Tibial nerve (tissue), 4 donors: ENCODE measurements at regions not wholly inside any gene's neighbourhood (a gene's known extent, or its start where the extent isn't known, plus 50 kb on each side); places are given as distances from the start of the nearest gene placed in this dataset.

Source experiments
- EP300 ChIP-seq, 2 donors: sonication (generic); formaldehyde crosslinking; IDR thresholded peaks; one replicate each; pipeline ENCODE4 v1.6.1; 2017; ENCODE audit warnings: antibody characterized with exemption in 2 of 2, mild to moderate bottlenecking in 1 of 2
- POLR2A ChIP-seq, 2 donors: fragments of 450-650 bp; IDR thresholded peaks; one replicate each; pipeline ENCODE4 v1.6.1; 2017; ENCODE audit warnings: antibody characterized with exemption in 2 of 2, mild to moderate bottlenecking in 2 of 2, moderate library complexity in 2 of 2
- TF ChIP-seq, protein P1 (sequence below), 5 experiments: fragments of 200-600 bp in 3 of 5; fragments of 450-650 bp in 2 of 5; sonication (generic) in 3 of 5; IDR thresholded peaks; one replicate each; pipeline ENCODE4 v1.5.1; 2016 to 2019; ENCODE audit warnings: antibody characterized with exemption in 5 of 5, mild to moderate bottlenecking in 3 of 5, moderate library complexity in 2 of 5

DNA sequence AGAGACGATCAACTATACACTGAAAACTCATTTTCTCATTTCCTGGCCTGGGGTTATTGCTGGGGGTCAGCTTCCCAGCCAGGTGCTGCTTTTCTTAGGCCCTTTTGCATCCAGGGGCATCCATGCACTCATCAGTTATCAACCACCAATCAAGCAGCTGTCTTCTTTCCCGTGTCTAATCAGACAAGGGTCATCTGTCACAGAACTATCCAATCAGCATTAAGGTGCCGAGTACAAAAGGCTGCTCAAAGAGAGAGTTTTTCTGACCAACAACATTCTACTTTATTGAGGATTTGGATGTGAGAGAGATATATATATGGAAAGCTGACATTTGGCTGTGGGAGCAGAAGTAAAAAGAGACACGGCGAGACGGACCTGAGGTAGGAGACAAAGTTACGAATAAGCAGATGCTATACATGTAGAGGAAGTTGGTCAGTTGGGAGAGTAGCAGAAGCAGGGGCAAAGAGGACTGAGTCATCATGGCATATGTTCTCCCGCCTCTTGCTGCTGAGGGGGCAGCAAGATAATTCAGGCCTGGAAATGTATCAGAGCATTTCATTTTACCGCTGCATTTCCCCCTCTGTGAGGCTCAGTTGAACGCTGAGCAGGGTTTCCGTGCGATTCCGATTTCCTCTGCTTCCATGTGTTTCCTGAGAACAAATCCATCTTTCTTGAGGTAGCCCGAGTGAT is 129.3 kb downstream of the NUP35 start:
- TF ChIP-seq, protein P1, sequence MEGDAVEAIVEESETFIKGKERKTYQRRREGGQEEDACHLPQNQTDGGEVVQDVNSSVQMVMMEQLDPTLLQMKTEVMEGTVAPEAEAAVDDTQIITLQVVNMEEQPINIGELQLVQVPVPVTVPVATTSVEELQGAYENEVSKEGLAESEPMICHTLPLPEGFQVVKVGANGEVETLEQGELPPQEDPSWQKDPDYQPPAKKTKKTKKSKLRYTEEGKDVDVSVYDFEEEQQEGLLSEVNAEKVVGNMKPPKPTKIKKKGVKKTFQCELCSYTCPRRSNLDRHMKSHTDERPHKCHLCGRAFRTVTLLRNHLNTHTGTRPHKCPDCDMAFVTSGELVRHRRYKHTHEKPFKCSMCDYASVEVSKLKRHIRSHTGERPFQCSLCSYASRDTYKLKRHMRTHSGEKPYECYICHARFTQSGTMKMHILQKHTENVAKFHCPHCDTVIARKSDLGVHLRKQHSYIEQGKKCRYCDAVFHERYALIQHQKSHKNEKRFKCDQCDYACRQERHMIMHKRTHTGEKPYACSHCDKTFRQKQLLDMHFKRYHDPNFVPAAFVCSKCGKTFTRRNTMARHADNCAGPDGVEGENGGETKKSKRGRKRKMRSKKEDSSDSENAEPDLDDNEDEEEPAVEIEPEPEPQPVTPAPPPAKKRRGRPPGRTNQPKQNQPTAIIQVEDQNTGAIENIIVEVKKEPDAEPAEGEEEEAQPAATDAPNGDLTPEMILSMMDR (IDR thresholded peaks at IDR 0.05), result no peak
- TF ChIP-seq EP300 (IDR thresholded peaks at IDR 0.05), result no peak
- TF ChIP-seq POLR2A (IDR thresholded peaks at IDR 0.05), result no peak
